ENCODE measurements at regions not wholly inside any gene's neighbourhood (a gene's known extent, or its start where the extent isn't known, plus 50 kb on each side); places are given as distances from the start of the nearest gene placed in this dataset.
A peak's percentile ranks its signal among the peaks of the same experiment; 100 is the strongest.

- H3K4me2 ChIP-seq, result peak overlapping the region; percentile 100
- no peak for FAIRE-seq
- POLR2A ChIA-PET, result no interaction called here
Measured at GRCh38 chr12:24560831-24561271, 388.1 kb downstream of the BCAT1 start.

GRCh38 chr12:24560192-24560775, 388.6 kb downstream of the BCAT1 start:
- Histone ChIP-seq H3K4me2 (no peak overlapping the region), H3K27ac (no peak overlapping the region), H3K9me3 (no peaks in the 10 kb centered on the region), H3K4me3 (no peak overlapping the region), H3K4me1 (peaks cover 13% of the 10 kb centered on the region; the same call in 2 of the 3 replicates)
- no peak for TF ChIP-seq CHD2 (IDR thresholded peaks at IDR 0.05; ENCODE audit: low read length, partially characterized antibody)
- TF ChIP-seq PBX3 (IDR thresholded peaks at IDR 0.05), result no peak
- no peak for TF ChIP-seq JUNB (IDR thresholded peaks at IDR 0.05)
- no peak for TF ChIP-seq CHD4 (IDR thresholded peaks at IDR 0.05; ENCODE audit: borderline replicate concordance)
- no peak for TF ChIP-seq RAD21 (conservative IDR thresholded peaks at IDR 0.05 in 1 of 2, IDR thresholded peaks at IDR 0.05 in 1 of 2)
- TF ChIP-seq RCOR1 (IDR thresholded peaks at IDR 0.05; ENCODE audit: low read depth, low read length), result no peak
- no peak for TF ChIP-seq ZSCAN20 (CRISPR knock-in tag; IDR thresholded peaks at IDR 0.05)
- TF ChIP-seq REST (IDR thresholded peaks at IDR 0.05), result no peak
- TF ChIP-seq ESRRA (IDR thresholded peaks at IDR 0.05; ENCODE audit: borderline replicate concordance, low read length), result no peak
- TF ChIP-seq HOXB5 (CRISPR knock-in tag; IDR thresholded peaks at IDR 0.05), result no peak
- no peak for TF ChIP-seq NPAS2 (CRISPR knock-in tag; IDR thresholded peaks at IDR 0.05; ENCODE audit: borderline replicate concordance)
- TF ChIP-seq MAFK (IDR thresholded peaks at IDR 0.05; ENCODE audit: partially characterized antibody), result no peak
- TF ChIP-seq CBX8 (IDR thresholded peaks at IDR 0.05), result no peak
- FAIRE-seq (no peak), DNase-seq (ENCODE audit: low read depth in 1 of 2, low spot score in 1 of 2) (no peak), ATAC-seq (no peak)
- ChIA-PET CTCF (no interaction called here), POLR2A (no interaction called here)
- WGBS (ENCODE audit: missing lambda C conversion rate), result 40% methylated on average over 2 of the region's 2 CpGs

More at GRCh38 chr12:24560831-24561271, 388.1 kb downstream of the BCAT1 start:
- no peak for ATAC-seq
- peaks cover 13% of the 10 kb centered on the region; the same call in 2 of the 3 replicates for H3K4me1 ChIP-seq
- no peak for TF ChIP-seq TFCP2L1 (CRISPR knock-in tag; IDR thresholded peaks at IDR 0.05)
- no peak for TF ChIP-seq KDM1A (IDR thresholded peaks at IDR 0.05; ENCODE audit: low read depth)
- TF ChIP-seq CTCF (IDR thresholded peaks at IDR 0.05), result no peak
- no peak for TF ChIP-seq NR3C1 (IDR thresholded peaks at IDR 0.05)
- 20% methylated on average over 2 of the region's 2 CpGs for WGBS (ENCODE audit: missing lambda C conversion rate)
- CTCF ChIA-PET, result no interaction called here
- no peaks in the 10 kb centered on the region for H3K9me3 ChIP-seq
- H3K27ac ChIP-seq, result no peak overlapping the region
- H3K4me3 ChIP-seq, result peak overlapping the region; percentile 56; the same call in 1 of the 3 replicates
- no peak for DNase-seq (ENCODE audit: low read depth in 1 of 2, low spot score in 1 of 2)

GRCh38 chr12:24557738-24558137, 391.2 kb downstream of the BCAT1 start:
- Histone ChIP-seq H3K4me1 (peaks cover 1% of the 10 kb centered on the region; the same call in 1 of the 3 replicates), H3K9me3 (no peaks in the 10 kb centered on the region), H3K4me3 (no peak overlapping the region), H3K27ac (no peak overlapping the region), H3K4me2 (no peak overlapping the region)
- POLR2A ChIA-PET, result no interaction called here
- FAIRE-seq, result no peak
- no peak for DNase-seq (ENCODE audit: low read depth in 1 of 2, low spot score in 1 of 2)
- 8% methylated on average over 1 of the region's 1 CpG for WGBS (ENCODE audit: missing lambda C conversion rate)
- no peak for ATAC-seq
- TF ChIP-seq CBX2 (IDR thresholded peaks at IDR 0.05; ENCODE audit: borderline replicate concordance, low read depth), result no peak
- no peak for TF ChIP-seq FOSB (CRISPR knock-in tag; IDR thresholded peaks at IDR 0.05)
- TF ChIP-seq JUNB (IDR thresholded peaks at IDR 0.05), result no peak
- no peak for TF ChIP-seq CBX8 (IDR thresholded peaks at IDR 0.05)
- no peak for TF ChIP-seq MAX (IDR thresholded peaks at IDR 0.05)
- no peak for TF ChIP-seq EHF (CRISPR knock-in tag; IDR thresholded peaks at IDR 0.05)
- TF ChIP-seq HES2 (IDR thresholded peaks at IDR 0.05), result no peak
- no peak for TF ChIP-seq EP300 (IDR thresholded peaks at IDR 0.05)
- TF ChIP-seq REST (IDR thresholded peaks at IDR 0.05), result no peak
- TF ChIP-seq RNF2 (IDR thresholded peaks at IDR 0.05; ENCODE audit: borderline replicate concordance, low read depth), result no peak
- CTCF ChIA-PET, result no interaction called here
